ENCODE measurements at regions not wholly inside any gene's neighbourhood (a gene's known extent, or its start where the extent isn't known, plus 50 kb on each side); places are given as distances from the start of the nearest gene placed in this dataset.

- Histone ChIP-seq H3K36me3 (ENCODE audit: control insufficient read depth in 2 of 4, insufficient read depth in 4 of 4, low read length in 3 of 4) (no peaks in the 10 kb centered on the region), H3K23ac (ENCODE audit: insufficient read length) (no peak overlapping the region), H3K4me1 (replicated peaks in 1 of 4; ENCODE audit: control insufficient read depth in 3 of 4, insufficient read depth in 4 of 4, low read length in 3 of 4) (no peaks in the 10 kb centered on the region; a peak in 1 of 7 replicates), H3K4me3 (ENCODE audit: extremely low read depth in 1 of 4, insufficient read depth in 2 of 4, low read depth in 3 of 4, low read length in 4 of 4) (no peak overlapping the region), H3K4me2 (ENCODE audit: insufficient read depth in 1 of 2, low read depth in 2 of 2, low read length in 2 of 2) (no peak overlapping the region), H3K79me2 (ENCODE audit: control insufficient read depth in 1 of 2, insufficient read depth in 2 of 2, low read length in 2 of 2) (no peaks in the 10 kb centered on the region), H2BK12ac (ENCODE audit: low read depth, low read length) (no peak overlapping the region), H2AFZ (ENCODE audit: low read length) (no peak overlapping the region), H3K27ac (ENCODE audit: low read depth, low read length) (no peak overlapping the region), H4K20me1 (replicated peaks in 1 of 2; ENCODE audit: control insufficient read depth in 1 of 2, insufficient read depth in 2 of 2, low read length in 2 of 2) (no peaks in the 10 kb centered on the region), H2BK15ac (ENCODE audit: low read length) (no peak overlapping the region), H3K4ac (replicated peaks; ENCODE audit: insufficient read length, low read depth, low read length) (no peak overlapping the region), H2AK5ac (ENCODE audit: low read depth, low read length) (no peak overlapping the region), H4K5ac (ENCODE audit: insufficient read length, low read depth, low read length) (no peak overlapping the region), H3K23me2 (ENCODE audit: low read depth, low read length) (no peaks in the 10 kb centered on the region), H3K27me3 (replicated peaks in 1 of 4; ENCODE audit: control insufficient read depth in 3 of 4, extremely low read depth in 1 of 4, insufficient read depth in 3 of 4, low read length in 3 of 4) (no peaks in the 10 kb centered on the region), H4K91ac (replicated peaks; ENCODE audit: insufficient read length, low read length) (no peak overlapping the region), H3K18ac (ENCODE audit: extremely low read depth, low read length) (no peak overlapping the region), H3K9me3 (ENCODE audit: insufficient read depth in 2 of 2, low read depth in 1 of 2, low read length in 1 of 2) (no peaks in the 10 kb centered on the region), H3K9ac (replicated peaks in 1 of 4; ENCODE audit: extremely low read depth in 1 of 4, low read depth in 3 of 4, low read length in 3 of 4) (no peak overlapping the region), H3K56ac (replicated peaks; ENCODE audit: insufficient read length, low read depth, low read length) (no peak overlapping the region), H2BK5ac (ENCODE audit: low read depth, low read length) (no peak overlapping the region), H2BK120ac (replicated peaks; ENCODE audit: low read depth, low read length) (no peak overlapping the region), H4K8ac (ENCODE audit: extremely low read depth, insufficient read depth, low read length) (no peak overlapping the region), H2BK20ac (ENCODE audit: low read length) (no peak overlapping the region), H3K79me1 (ENCODE audit: low read depth, low read length) (no peaks in the 10 kb centered on the region), H3K14ac (ENCODE audit: insufficient read length) (no peak overlapping the region)
- ChIA-PET CTCF (ENCODE audit: partially characterized antibody) (no interaction called here), POLR2A (ENCODE audit: partially characterized antibody) (no interaction called here)
- no peak for FAIRE-seq
- TF ChIP-seq SIN3A (conservative IDR thresholded peaks at IDR 0.05 in 1 of 2, IDR thresholded peaks at IDR 0.05 in 1 of 2; ENCODE audit: low read depth in 1 of 2, low read length in 2 of 2) (no peak), HDAC2 (IDR thresholded peaks at IDR 0.05; ENCODE audit: borderline replicate concordance in 1 of 2, low read depth in 2 of 2, low read length in 2 of 2) (no peak), USF2 (IDR thresholded peaks at IDR 0.05; ENCODE audit: low read length) (no peak), ZNF274 (IDR thresholded peaks at IDR 0.05; ENCODE audit: borderline replicate concordance, extremely low read depth, low read length) (no peak), TEAD4 (IDR thresholded peaks at IDR 0.05; ENCODE audit: low read depth, low read length) (0 out of 2 replicates have a peak, but pooled peaks have one; percentile 51)
- 56% methylated on average over 1 of the region's 1 CpG; no CpG with 5 or more reads in 1 of the 2 experiments for WGBS, 2 experiments (ENCODE audit: extremely low coverage in 1 of 2, insufficient coverage in 1 of 2, insufficient read length in 1 of 2, insufficient replicate concordance in 2 of 2, low coverage in 1 of 2, low lambda C conversion rate in 2 of 2, missing lambda C conversion rate in 1 of 2)
- peak in 1 of 2 experiments; percentile 7 for DNase-seq (ENCODE audit: low read depth in 1 of 2, low spot score in 2 of 2)
These were observed 384.2 kb upstream of the RPS23 start for GRCh38 chr5:82662340-82662739.

All from H1 (cell line).